GM18868 (cell line): ENCODE measurements at regions not wholly inside any gene's neighbourhood (a gene's known extent, or its start where the extent isn't known, plus 50 kb on each side); places are given as distances from the start of the nearest gene placed in this dataset.
"Not testable (repeated sequence)": the region's sequence is repeated elsewhere in the genome, so short reads cannot be mapped to it uniquely, and the experiment has no call there.

ENCODE experiments used
- ATAC-seq: cut with Tn5 transposase; IDR thresholded peaks from one replicate; pipeline ENCODE4 v1.9.1; 2021; ENCODE audit warnings: mild to moderate bottlenecking, moderate library complexity; ENCODE audit not compliant: unreplicated experiment

- ATAC-seq, result no peak
Measured at GRCh38 chr6:834866-835265, 141.9 kb upstream of the EXOC2 start.

DNA sequence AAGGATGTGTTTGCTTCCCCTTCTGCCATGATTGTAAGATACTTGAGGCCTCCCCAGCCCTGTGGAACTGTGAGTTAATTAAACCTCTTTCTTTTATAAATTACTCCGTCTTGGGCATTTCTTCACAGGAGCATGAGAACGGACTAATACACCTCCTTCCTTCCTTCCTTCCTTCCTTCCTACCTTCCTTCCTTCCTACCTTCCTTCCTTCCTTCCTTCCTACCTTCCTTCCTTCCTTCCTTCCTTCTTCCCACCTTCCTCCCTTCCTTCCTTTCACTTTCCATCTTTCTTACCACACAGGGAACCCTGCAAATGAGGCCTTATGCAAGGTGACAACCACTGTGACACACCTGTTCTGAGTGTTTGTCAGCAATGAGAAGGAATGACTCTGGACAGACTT is 141.3 kb upstream of the EXOC2 start:
- no peak for ATAC-seq

GRCh38 chr6:832804-833203 is 139.9 kb upstream of the EXOC2 start:
- not testable (repeated sequence) for ATAC-seq

DNA sequence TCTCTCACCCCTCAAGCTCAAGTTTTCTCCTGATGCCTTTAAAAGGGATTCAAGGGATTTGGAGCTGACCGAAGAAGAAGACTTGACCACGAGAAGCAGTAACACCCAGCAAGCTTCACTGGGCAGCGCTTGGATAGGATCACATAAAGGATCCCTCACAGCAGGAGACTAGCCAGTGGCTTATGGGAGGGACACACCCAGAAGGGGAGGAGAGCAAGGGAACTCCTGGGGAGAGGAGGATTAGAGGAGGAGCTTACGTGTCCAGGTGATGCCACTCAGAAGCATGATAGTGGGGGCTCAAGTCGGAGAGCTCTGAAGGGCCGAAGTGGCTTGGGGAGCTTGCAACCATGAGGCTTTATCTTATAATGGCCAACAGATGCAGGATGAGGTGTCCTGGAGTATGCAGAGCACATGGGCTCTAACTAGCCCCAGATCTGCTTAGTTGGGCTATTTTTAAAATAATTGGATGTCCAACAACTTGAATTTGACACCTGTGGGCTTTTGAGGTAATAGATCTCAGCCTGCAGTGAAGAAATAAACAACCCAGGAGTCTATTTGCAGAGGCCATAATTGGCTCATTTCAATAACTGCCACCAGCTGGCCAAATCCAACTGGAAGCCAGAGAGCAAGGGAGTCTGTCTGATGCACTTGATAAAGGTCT is 137.9 kb upstream of the EXOC2 start:
- no peak for ATAC-seq

- ATAC-seq, result no peak
Measured at GRCh38 chr6:829656-830055, 136.7 kb upstream of the EXOC2 start.

- ATAC-seq, result no peak
Measured at GRCh38 chr6:827431-827830, 134.5 kb upstream of the EXOC2 start.

- ATAC-seq, result no peak
Measured at GRCh38 chr6:819122-819521, 126.2 kb upstream of the EXOC2 start.

- ATAC-seq, result no peak
Measured at GRCh38 chr6:818196-818595, 125.3 kb upstream of the EXOC2 start.

- no peak for ATAC-seq
Measured at GRCh38 chr6:816510-817084, 123.7 kb upstream of the EXOC2 start.

- ATAC-seq, result no peak
Measured at GRCh38 chr6:815348-815738, 122.4 kb upstream of the EXOC2 start.

DNA sequence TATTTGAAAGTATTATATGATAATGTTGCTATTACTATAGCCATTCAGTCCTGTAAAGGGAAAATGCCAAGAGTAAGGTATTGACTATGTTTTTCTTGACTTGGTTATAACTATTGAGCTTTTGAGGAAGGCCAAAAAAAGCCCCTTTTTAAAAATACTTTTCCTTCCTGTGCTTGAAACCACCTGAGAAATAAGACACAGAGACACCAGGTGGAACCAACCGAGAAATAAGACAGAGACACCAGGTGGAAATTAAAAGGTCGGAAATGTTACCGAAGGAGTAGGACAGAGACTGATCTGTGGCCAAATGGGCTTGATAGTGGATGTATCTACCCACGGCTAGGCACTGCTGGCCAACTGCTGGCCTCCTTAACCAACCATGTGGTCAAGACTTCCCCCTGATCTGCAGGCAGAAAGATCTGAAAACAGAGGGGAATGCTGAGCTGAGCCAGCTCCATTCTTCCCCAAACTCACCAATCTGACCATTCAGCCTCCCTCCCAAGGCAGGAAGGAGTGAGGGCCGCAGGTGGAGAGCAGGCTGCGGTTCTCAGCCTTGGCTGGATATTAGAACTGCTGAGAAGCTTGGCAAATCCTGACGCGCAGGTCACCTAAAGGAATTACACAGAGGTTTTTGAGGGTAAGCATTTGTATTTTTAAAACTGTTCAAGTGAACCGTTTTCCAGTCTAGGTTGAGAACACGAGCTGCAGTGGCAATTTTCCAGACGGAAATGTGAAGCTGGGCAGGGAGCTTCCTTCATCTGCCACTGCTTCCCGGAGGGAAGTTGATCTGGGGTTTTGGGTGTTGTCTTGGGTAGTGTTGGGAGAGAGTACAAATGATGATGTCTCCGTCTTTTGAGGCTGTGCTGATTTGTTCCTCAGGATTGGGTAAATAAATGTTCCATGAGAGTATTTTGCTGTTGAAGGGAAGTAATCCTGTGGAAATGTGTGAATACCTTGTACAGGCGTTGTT is 121.7 kb upstream of the EXOC2 start:
- no peak for ATAC-seq

GRCh38 chr6:811831-812230 is 118.9 kb upstream of the EXOC2 start:
- no peak for ATAC-seq

- no peak for ATAC-seq
Measured at GRCh38 chr6:811191-811590, 118.3 kb upstream of the EXOC2 start.

GRCh38 chr6:804771-805170 is 111.8 kb upstream of the EXOC2 start:
- no peak for ATAC-seq

- ATAC-seq, result no peak
Measured at GRCh38 chr6:804317-804716, 111.4 kb upstream of the EXOC2 start.

DNA sequence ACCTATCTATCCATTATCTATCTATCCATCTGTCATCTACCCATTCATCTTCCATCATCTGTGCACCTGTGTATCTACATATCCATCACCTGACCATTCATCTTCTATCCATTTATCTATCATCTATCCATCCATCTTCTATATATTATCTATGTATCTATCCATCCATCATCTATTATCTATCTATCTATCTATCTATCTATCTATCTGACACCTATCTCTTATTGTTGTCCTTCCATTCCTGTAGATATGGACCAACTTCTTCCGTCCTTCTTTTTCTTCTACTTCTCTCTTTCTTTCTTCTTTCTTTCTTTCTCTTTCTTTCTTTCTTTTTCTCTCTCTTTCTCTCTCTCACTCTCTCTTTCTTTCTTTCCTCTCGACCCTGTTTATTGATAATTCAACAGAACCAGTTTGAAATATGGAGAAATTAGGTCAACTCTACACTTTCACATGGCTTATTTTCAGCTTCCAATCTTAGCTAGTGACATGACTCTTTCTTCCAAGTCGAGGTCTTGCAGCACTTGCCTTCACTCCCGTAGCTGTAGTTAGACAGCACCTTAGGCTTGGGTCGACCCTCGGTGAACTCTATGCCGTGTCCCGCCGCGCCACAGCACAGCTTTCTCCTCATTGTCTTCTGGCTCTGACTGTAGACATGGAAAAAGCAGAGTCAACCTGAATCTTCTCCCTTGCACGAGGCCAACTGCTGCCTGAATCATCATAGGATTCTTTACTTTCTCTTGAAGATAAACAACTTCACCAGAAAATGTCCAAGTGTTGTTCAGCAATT is 110.4 kb upstream of the EXOC2 start:
- ATAC-seq, result no peak

GRCh38 chr6:802701-803100 is 109.8 kb upstream of the EXOC2 start:
- ATAC-seq, result no peak

DNA sequence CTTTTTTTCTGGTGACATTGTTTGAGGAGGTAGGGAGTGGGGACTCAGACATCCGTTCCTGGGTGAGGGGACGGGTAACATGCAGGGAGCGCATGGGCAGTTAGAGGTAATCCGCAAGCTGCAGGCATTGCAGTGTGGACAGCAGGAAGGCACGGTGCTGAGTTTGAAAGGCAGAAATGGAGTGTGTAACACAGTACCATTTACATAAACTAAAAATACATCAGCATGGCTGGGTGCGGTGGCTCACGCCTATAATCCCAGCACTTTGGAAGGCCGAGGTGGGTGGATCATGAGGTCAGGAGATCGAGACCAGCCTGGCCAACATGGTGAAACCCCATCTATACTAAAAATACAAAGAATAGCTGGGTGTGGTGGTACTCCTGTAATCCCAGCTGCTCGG is 109.3 kb upstream of the EXOC2 start:
- ATAC-seq, result not testable (repeated sequence)

DNA sequence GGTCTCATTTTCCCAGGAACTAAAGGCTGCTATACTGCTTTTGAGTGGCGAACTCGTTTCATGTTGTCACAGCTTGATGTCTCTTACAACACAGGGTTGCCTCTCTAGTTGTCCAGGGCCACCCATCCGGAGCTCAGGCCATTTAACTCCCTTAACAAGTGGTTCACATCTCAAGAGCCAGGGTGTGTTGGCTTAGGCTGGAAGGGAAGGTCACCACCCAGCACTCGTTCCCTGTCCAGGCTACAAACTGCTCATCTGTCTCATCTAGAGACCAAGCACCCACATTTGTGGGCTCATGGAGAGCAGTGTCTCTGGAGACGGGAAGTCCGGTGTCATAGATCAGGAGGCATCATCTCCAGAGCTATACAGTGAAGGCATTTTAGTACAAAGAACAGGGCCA is 106.8 kb upstream of the EXOC2 start:
- no peak for ATAC-seq

- ATAC-seq, result no peak
Measured at GRCh38 chr6:797479-798077, 104.6 kb upstream of the EXOC2 start.
